CD4-positive, alpha-beta T cell treated with Interleukin-17A for 1 hour (primary cell): ENCODE measurements at regions not wholly inside any gene's neighbourhood (a gene's known extent, or its start where the extent isn't known, plus 50 kb on each side); places are given as distances from the start of the nearest gene placed in this dataset.

ENCODE experiments used
- DNase-seq: peaks from one replicate; pipeline ENCODE4 v3.0.0-alpha.2; 2020

- no peak for DNase-seq
These were observed 1159.8 kb upstream of the EYS start for GRCh38 chr6:66866801-66867200.

DNA sequence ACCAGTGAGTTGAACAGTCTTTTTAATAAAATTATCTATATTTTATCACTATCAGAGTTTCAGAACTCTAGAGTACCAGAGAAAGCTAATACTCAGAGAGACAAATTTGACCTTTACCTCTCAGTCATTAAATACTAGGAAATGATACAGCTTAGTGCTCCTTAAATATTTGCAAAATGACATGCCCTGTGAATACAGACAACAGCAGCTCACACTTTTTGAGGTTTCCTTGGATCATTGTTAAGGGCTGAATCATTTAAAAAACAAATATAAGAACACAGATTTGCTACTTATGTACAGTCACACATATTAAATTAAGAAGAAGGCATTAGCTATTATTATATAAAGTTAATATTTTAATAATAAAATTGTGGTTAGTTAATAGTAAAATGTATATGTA is 1158.7 kb upstream of the EYS start:
- no peak for DNase-seq

- DNase-seq: no peak
These were observed 1154.0 kb upstream of the EYS start for GRCh38 chr6:66861007-66861541.

DNA sequence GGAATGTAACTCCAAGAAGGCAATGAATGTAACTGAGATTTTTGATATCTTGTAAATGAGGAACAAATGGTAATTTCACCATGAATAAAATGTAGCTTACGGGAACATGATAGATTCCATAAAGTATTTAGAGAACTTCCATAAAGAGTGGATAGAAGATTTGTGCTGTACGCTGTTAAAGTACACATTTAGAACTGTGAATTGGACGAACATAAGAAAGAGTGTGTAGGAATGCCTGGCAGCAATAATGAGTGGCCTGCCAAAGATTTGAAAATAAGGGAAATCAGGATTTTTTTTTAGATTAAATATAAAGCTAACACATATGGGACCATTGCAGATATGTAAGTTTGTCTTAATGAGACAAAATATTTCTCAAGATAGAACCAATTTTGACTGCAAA is 1153.3 kb upstream of the EYS start:
- DNase-seq: no peak

GRCh38 chr6:66858196-66858595 is 1151.2 kb upstream of the EYS start:
- DNase-seq: no peak

- DNase-seq: no peak
These were observed 1147.0 kb upstream of the EYS start for GRCh38 chr6:66854014-66854413.

- no peak for DNase-seq
These were observed 1144.9 kb upstream of the EYS start for GRCh38 chr6:66851930-66852329.

DNA sequence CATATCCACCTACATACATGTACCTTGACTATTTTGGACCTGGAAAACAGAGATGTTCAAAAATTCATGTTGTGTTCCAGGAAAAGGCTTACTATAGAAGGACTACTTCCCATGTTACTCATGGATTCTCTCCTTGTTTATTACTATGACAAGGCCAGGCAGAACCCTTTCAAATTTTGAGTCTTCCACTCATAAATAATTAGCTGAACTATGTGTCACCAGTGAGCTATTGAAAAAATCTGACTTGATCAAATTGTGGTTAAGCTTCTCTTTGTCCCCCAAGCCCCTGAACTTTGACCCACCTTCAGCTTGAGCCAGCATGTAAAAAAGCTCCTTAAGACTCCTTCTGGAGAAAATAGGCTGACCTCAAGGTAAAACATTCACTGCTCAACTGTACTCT is 1142.8 kb upstream of the EYS start:
- DNase-seq: no peak

- no peak for DNase-seq
These were observed 1141.4 kb upstream of the EYS start for GRCh38 chr6:66848244-66848953.

- no peak for DNase-seq
These were observed 1131.7 kb upstream of the EYS start for GRCh38 chr6:66838764-66839163.

DNA sequence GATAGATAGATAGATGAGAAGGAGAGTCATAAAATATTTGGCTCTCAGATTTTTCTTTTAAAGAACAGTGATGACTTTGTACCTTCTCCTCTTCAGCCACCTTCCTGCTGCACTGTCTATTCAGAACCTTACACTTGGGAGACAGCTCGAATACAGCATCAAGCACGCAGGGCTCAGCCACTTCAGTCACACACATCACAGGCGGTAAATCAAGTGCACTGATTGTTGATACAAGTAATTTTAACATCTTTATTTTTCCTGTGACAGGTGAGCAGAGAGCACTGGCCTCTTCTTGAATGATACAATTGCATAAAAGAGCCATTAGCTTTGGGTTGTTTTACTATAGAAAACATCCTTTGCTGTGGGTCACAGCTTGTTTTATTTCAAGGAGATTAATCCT is 1118.5 kb upstream of the EYS start:
- no peak for DNase-seq

DNA sequence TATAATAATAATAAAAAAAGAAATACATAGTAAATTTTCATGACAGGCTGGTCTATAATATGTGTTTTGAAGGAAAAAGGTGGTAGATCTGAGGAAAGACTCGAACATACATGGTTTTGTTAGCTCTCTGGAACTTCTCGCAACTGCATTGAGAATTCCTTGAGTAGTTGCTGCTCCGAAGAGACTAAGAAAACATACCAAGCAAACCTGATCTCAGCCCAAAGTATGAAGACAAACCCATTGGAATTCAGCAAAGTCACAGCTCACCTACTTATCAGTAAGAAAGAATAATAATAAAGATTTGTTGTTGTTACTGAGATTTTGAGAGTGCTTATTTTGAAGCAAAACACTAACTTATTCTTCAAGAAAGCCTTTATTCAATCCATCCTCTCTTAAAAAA is 1107.1 kb upstream of the EYS start:
- DNase-seq: no peak

- DNase-seq: no peak
These were observed 1101.7 kb upstream of the EYS start for GRCh38 chr6:66808771-66809170.

DNA sequence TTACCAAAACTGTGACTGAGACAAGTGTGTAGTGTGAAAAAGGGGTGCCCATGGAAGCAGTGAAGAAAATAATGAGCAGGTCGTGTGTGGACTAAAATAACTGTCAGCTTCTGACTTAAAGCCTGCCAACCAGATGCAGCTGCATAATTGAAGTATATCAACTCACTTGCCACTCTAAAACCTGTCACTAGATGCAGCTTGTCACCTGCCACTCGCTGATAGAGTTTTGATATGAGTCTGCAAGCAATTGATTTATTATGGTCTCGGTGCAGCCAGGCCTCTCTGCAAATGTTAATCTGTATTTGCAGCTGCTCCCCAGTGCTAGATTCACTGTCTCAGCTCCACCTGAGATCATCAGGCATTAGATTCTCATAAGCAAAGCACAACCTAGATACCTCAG is 1090.0 kb upstream of the EYS start:
- DNase-seq: no peak

DNA sequence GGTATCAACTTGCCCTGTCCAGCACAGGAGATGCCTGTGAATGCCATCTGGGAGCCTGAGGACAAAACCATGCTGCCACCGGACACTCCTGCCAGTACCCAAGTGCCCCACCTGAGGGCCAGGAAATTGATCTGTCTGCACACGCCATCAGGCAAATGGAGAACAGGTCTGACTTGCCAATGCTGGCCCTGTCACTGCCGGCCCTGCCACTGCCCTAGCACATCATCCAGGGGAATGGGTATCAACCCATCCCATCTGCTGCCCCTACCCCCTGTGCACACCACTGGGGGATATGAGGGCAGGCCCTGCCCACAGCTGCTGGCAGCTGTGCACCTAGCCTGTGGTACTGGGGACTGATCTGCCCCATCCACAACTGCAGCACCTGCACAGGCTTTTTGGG is 1081.6 kb upstream of the EYS start:
- no peak for DNase-seq

DNA sequence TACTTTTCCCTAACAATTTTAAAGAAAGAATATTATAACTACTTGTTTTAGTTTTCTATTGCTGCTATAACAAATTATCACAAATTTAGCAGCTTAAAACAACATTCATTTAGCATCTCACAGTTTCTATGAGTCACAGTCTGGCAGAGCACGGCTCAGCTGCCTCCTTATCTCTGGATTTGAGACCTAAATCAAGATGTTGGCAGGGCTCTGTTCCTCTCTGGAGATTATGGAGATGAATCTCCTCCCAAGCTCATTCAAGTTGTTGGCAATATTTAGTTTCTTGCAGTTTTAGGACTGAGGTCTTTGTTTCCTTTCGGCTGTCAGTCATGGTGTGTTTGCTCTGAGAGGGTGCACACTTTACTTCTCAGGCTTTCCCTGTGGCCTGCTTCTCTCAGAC is 1065.8 kb upstream of the EYS start:
- DNase-seq: no peak

DNA sequence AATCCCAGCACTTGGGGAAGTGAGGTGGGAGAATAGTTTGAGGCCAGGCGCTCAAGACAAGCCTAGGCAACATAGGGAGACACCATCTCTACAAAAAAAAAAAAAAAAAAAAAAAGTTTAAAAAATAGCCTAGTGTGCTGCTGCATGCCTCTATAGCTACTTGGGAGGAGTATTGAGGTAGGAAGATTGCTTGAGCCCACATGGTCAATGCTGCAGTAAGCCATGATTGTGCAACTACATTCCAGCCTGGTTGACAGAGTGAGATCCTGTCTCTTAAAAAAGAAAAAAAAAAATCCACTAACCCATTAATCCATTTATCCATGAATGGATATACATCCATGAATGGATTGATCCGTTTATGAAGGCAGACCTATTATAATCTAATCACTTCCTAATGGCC is 1064.6 kb upstream of the EYS start:
- DNase-seq: no peak

GRCh38 chr6:66751630-66752029 is 1044.6 kb upstream of the EYS start:
- no peak for DNase-seq

DNA sequence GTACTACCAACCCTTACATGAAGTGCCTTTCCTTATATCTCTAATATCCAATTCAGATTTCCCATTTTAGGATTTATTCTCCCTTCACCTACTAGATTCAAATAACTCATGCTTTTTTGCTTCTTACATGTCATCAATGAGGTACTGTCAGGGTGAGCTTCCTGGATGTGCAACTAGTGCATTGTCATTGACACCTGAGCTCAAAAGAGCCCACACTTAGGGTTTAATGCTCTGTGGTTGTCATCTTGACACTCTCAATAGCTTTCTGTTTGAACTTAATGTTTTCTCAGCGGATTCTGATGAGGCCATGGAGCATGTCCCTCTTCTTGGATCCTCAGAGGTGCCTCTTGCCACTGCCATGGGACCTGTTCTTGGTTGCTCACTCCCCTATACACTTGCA is 1033.3 kb upstream of the EYS start:
- DNase-seq: no peak

- no peak for DNase-seq
These were observed 1028.3 kb upstream of the EYS start for GRCh38 chr6:66735106-66735890.

GRCh38 chr6:66731310-66731709 is 1024.3 kb upstream of the EYS start:
- DNase-seq: no peak

DNA sequence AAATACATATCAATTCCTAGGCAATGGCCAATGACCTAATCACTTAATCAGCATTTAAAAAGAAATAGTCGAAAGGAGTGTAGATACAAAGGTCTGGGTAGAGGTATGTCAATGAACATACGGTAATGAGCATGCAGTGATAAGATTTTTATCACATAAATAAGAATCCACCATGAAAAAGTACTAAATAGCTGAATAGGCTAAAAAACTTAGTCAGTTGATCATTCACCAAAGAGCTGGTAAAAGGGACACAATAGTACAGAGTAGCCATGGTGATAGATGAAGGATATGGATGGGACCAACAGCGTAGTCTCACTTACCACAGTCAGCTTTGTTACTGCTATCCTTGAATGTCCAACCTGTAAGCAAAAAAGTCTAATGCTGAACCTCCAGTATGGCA is 1018.6 kb upstream of the EYS start:
- DNase-seq: no peak

DNA sequence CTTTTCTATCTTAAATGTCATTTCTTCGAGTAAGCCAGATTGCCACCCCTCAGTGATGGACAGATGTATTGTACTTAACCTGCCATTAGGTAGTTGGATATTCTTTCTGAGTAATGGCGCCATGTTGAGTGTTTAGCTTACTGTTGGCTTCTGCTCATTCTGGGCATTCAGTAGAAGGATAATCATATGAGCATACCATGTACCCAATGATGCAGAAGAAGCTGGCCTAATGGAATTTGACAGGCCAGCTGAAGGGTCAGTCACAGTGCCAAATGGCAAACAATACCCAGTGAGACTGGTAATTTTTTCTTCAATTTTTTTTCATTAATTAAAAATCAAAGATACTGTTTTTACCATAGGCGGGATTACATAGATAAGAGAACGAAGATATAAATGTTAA is 1010.8 kb upstream of the EYS start:
- DNase-seq: no peak

GRCh38 chr6:66699385-66699784 is 992.4 kb upstream of the EYS start:
- DNase-seq: no peak

DNA sequence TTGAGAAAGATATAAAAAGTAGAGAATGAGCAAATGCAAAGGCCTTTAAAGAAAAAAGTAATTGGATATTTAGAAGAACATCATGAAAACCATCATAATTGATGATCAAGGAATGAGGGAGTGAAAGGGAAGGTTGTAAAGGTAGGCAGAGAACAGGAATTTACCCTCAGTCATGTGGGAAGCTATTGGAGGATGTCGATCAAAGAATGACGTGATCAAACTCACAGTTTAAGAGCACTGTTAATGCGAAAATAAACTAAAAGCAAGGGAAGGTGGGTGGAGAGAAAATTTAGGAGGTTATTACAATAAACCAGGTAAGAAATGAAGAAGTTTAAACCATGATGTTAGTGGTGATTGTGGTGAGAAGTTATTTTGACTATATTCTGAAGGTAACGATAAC is 982.6 kb upstream of the EYS start:
- DNase-seq: no peak
